ENCODE measurements at regions not wholly inside any gene's neighbourhood (a gene's known extent, or its start where the extent isn't known, plus 50 kb on each side); places are given as distances from the start of the nearest gene placed in this dataset.
"Not testable (repeated sequence)": the region's sequence is repeated elsewhere in the genome, so short reads cannot be mapped to it uniquely, and the experiment has no call there.

GRCh38 chr5:116789522-116789921, 214.9 kb upstream of the SEMA6A start:
- no peak for DNase-seq (ENCODE audit: low read depth in 2 of 2)

GRCh38 chr5:116788851-116789403, 214.3 kb upstream of the SEMA6A start:
- no peak for DNase-seq (ENCODE audit: low read depth in 2 of 2)

GRCh38 chr5:116787570-116787969, 212.9 kb upstream of the SEMA6A start:
- no peak for DNase-seq (ENCODE audit: low read depth in 2 of 2)

GRCh38 chr5:116785106-116785505, 210.5 kb upstream of the SEMA6A start:
- DNase-seq (ENCODE audit: low read depth in 2 of 2) = no peak

GRCh38 chr5:116779846-116780245, 205.2 kb upstream of the SEMA6A start:
- no peak for DNase-seq (ENCODE audit: low read depth in 2 of 2)

GRCh38 chr5:116778651-116779280, 204.1 kb upstream of the SEMA6A start:
- no peak for DNase-seq (ENCODE audit: low read depth in 2 of 2)

- no peak for DNase-seq (ENCODE audit: low read depth in 2 of 2)
Observed at GRCh38 chr5:116778032-116778431, 203.4 kb upstream of the SEMA6A start.

- no peak for DNase-seq (ENCODE audit: low read depth in 2 of 2)
Observed at GRCh38 chr5:116773926-116774325, 199.3 kb upstream of the SEMA6A start.

- DNase-seq (ENCODE audit: low read depth in 2 of 2) = no peak
Observed at GRCh38 chr5:116772806-116773205, 198.2 kb upstream of the SEMA6A start.

GRCh38 chr5:116772152-116772501, 197.5 kb upstream of the SEMA6A start:
- no peak for DNase-seq (ENCODE audit: low read depth in 2 of 2)

GRCh38 chr5:116771466-116772151, 197.0 kb upstream of the SEMA6A start:
- DNase-seq (ENCODE audit: low read depth in 2 of 2) = no peak

- not testable (repeated sequence) for DNase-seq (ENCODE audit: low read depth in 2 of 2)
Observed at GRCh38 chr5:116769953-116770352, 195.3 kb upstream of the SEMA6A start.

GRCh38 chr5:116769470-116769869, 194.8 kb upstream of the SEMA6A start:
- DNase-seq (ENCODE audit: low read depth in 2 of 2) = no peak

GRCh38 chr5:116766470-116766947, 191.9 kb upstream of the SEMA6A start:
- no peak for DNase-seq (ENCODE audit: low read depth in 2 of 2)

GRCh38 chr5:116765441-116765840, 190.8 kb upstream of the SEMA6A start:
- no peak for DNase-seq (ENCODE audit: low read depth in 2 of 2)

GRCh38 chr5:116764941-116765340, 190.3 kb upstream of the SEMA6A start:
- no peak for DNase-seq (ENCODE audit: low read depth in 2 of 2)

- DNase-seq (ENCODE audit: low read depth in 2 of 2) = no peak
Observed at GRCh38 chr5:116763987-116764866, 189.6 kb upstream of the SEMA6A start.

- no peak for DNase-seq (ENCODE audit: low read depth in 2 of 2)
Observed at GRCh38 chr5:116759860-116760640, 185.4 kb upstream of the SEMA6A start.

GRCh38 chr5:116757326-116757725, 182.7 kb upstream of the SEMA6A start:
- no peak for DNase-seq (ENCODE audit: low read depth in 2 of 2)

GRCh38 chr5:116756531-116756930, 181.9 kb upstream of the SEMA6A start:
- DNase-seq (ENCODE audit: low read depth in 2 of 2) = no peak

- no peak for DNase-seq (ENCODE audit: low read depth in 2 of 2)
Observed at GRCh38 chr5:116754556-116754955, 179.9 kb upstream of the SEMA6A start.
